HG03097 (cell line): ENCODE measurements at regions not wholly inside any gene's neighbourhood (a gene's known extent, or its start where the extent isn't known, plus 50 kb on each side); places are given as distances from the start of the nearest gene placed in this dataset.
"Not testable (repeated sequence)": the region's sequence is repeated elsewhere in the genome, so short reads cannot be mapped to it uniquely, and the experiment has no call there.

Experiments
- ATAC-seq: cut with Tn5 transposase; IDR thresholded peaks from one replicate; pipeline ENCODE4 v1.9.1; 2021; ENCODE audit not compliant: unreplicated experiment, low FRiP score

- no peak for ATAC-seq
Observed at GRCh38 chr11:82225930-82226329, 507.7 kb downstream of the FAM181B start.

DNA sequence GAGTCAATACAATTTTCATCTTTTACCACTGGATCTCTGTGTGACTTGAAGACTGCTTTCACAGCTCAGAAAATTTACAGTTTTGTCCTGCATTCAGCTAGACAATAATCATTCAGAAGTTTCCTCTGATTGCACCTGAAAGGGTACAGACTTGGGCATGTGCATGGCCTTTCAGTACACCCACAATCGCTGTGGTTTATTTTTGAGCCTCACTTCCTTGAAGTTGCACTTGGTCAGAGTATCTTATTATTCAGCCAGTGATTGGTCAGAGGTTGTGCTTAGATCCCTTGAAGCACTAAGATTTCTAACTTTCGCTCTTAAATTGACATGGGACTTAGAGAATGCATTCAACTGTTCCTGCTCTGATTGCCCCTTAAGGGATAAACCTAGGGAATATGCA is 508.2 kb downstream of the FAM181B start:
- ATAC-seq, result no peak

GRCh38 chr11:82216927-82217570 is 516.6 kb downstream of the FAM181B start:
- ATAC-seq, result no peak

GRCh38 chr11:82210011-82210410 is 523.7 kb downstream of the FAM181B start:
- ATAC-seq, result no peak

DNA sequence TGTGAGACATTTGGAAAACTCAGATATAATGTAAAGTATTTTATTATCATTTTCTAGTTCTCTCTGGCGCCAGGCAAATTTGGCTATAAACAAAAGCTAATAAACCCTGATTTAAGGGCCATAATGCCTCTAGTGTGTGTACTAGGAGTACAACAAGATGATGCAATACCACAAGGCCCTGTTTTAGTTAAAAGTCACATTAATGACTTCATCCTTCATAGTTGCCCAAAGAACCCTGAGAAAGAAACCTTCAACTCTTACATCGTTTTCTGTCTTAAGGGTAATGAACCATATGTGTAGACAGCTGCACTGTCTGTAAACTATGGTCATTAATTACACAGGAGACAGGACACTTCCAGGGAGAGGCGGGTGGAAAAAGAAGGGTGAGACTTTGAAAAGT is 538.4 kb downstream of the FAM181B start:
- no peak for ATAC-seq

DNA sequence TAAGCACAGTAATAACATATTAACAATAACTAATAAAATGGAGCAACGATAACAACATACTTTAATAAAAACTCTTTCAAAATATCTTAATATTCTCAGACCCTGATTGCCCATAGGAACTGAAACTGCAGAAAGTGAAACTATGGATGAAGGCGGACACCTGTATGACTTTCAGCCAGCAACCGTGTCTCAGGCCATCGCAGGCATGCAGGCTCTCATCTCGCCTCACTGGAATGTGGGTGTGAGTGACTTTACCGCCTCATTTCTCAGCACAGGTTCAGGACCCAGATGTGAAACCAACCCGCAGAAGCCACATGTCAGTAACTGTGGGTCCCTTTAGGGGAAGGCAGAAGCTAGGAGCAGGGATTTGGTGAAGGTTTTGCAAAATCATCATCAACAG is 539.1 kb downstream of the FAM181B start:
- no peak for ATAC-seq

DNA sequence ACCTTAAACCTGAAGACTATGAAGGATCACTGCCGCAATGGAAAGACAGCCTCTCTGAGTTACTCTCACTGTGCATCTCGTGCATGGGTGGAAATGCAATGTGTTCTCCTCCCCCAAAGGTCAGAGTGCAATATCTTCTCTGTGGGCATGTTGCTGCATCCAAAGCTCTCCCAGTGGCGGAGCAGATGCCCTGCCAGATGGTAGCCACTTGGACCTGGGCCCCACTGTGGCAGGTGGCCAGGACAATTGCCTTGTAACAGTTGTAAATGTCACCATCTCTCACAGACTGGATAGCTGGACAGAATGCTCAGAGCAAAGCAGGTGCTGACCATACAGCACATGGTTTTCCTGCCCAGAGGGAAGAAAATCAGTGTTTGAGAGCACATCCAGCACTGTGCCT is 542.0 kb downstream of the FAM181B start:
- no peak for ATAC-seq

DNA sequence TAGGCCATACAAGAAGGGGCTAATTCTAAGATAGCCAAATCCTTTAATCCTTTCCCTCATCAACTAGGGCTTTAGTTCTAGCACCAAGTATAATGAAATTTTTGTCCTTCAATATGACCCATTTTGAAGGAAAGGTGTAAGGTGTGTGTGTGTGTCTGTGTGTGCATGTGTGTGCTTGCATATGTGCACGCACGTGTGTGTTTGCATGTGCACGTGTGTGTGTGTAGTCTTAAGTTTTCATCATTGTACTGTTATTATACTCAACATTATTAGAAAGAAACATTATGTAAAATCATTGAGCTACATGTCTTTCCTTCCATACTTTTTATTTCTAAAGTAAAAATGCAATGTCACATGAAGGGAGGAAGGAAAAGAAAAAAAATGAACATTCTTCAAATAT is 547.7 kb downstream of the FAM181B start:
- no peak for ATAC-seq

DNA sequence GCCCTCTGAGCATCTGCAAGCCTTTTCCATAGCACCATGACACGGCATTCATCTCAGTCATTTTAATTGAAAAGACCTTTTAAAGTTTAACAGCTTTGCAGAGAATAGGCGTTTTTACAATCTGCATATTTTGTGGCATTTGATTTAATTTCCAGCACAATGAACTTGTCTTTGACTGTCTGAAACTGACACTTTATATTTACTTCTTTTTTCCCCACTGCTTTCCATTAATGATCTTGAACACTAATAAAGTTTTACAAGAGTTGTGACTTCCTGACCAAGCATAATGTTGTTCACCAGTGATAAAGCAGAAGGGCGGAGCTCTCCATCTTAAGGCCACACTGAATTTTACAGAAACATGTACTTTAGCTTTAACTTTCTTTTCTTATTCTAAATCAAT is 548.7 kb downstream of the FAM181B start:
- ATAC-seq, result no peak

GRCh38 chr11:82183346-82183745 is 550.3 kb downstream of the FAM181B start:
- ATAC-seq, result no peak

GRCh38 chr11:82182697-82183096 is 551.0 kb downstream of the FAM181B start:
- ATAC-seq, result not testable (repeated sequence)

DNA sequence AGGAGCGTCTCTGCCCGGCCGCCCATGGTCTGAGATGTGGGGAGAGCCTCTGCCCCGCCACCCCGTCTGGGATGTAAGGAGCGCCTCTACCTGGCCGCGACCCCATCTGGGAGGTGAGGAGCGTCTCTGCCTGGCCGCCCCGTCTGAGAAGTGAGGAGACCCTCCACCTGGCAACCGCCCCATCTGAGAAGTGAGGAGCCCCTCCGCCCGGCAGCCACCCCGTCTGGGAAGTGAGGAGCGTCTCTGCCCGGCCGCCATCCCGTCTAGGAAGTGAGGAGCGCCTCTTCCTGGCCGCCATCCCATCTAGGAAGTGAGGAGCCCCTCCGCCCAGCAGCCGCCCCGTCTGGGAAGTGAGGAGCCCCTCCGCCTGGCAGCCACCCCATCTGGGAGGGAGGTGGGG is 551.9 kb downstream of the FAM181B start:
- not testable (repeated sequence) for ATAC-seq

GRCh38 chr11:82176945-82177344 is 556.7 kb downstream of the FAM181B start:
- ATAC-seq, result no peak

- no peak for ATAC-seq
Observed at GRCh38 chr11:82176365-82176764, 557.3 kb downstream of the FAM181B start.

DNA sequence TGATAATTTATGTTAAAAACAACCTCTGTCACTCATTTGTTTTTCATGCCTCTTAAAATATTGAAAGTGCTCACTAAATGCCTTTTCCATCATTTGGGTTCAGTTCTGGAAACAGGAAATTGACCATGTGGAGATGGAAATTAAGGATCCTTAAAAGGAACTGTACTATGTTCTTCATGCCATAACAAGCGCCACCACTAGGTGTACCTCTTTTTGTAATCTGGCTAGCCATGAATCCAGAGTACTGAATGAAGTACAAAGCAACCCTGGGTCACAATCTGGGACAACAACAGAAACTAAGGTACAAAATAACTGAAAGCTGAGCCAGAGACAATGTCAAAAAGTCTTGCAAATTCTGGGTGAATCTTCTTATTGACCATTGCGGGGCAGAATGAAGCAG is 559.1 kb downstream of the FAM181B start:
- ATAC-seq, result no peak

DNA sequence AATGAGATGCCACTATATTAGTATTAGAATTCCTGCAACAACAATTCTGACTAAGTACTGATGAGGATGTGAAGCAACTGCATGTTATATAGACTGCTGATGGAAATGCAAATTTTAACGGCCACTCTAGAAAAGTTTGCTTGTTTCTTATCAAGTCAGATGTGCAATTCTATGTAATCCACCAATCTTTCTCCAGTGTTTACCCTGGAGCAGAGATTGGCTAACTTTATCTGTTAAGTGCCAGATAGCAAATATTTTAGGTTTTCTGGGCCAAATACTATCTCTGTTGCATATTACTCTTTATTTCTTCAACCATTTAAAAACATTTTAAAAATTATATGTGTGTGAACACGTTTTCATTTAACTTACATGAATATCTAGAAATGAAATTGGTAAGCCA is 586.9 kb downstream of the FAM181B start:
- ATAC-seq, result no peak

- ATAC-seq, result no peak
Observed at GRCh38 chr11:82118946-82119345, 614.7 kb downstream of the FAM181B start.

GRCh38 chr11:82117362-82117761 is 616.3 kb downstream of the FAM181B start:
- no peak for ATAC-seq

- no peak for ATAC-seq
Observed at GRCh38 chr11:82105331-82105998, 628.2 kb downstream of the FAM181B start.

- ATAC-seq, result no peak
Observed at GRCh38 chr11:82092904-82093303, 640.8 kb downstream of the FAM181B start.

- no peak for ATAC-seq
Observed at GRCh38 chr11:82089426-82089825, 644.2 kb downstream of the FAM181B start.

DNA sequence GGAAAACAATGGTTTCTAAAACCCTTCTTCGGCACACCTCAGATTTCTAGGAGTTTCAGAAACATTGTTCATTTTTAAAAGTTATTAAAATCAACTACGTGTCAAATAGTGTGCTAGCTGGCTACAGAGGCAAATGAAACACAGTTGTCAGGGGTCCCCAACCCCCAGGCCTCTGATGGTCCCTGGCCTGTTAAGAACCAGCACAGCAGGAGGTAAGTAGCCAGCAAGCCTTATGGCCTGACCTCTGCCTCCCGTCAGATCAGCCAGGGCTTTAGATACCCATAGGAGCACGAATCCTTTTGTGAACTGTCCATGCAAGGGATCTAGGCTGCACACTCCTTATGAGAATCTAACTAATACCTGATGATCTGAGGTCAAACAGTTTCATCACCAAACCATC is 648.2 kb downstream of the FAM181B start:
- no peak for ATAC-seq

DNA sequence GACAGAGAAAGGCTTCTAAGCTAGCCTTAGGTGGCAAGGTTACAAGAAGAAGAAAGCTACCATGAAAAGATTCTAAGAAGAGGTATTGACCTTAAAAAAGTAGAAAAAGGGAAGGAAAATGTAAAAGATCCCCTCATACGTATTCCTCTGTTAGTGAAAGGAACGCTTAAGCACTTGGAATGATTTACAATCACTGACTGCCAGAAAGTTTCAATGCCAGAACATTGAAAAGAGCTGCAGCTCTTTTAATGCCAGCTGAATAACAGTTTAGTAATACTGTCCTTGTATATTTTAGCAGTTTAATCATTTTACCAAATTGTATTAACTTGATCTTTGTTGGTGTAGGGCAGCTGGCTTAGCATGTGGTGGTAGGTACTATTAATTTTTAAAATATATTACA is 650.7 kb downstream of the FAM181B start:
- ATAC-seq, result no peak
